ENCODE measurements at regions not wholly inside any gene's neighbourhood (a gene's known extent, or its start where the extent isn't known, plus 50 kb on each side); places are given as distances from the start of the nearest gene placed in this dataset.

GRCh38 chr11:98110030-98110429 is 910.7 kb upstream of the CNTN5 start:
- H2BK120ac ChIP-seq (ENCODE audit: low read depth, low read length, poor library complexity, severe bottlenecking) = no peak overlapping the region
- H2AK5ac ChIP-seq (ENCODE audit: insufficient read length, low read length) = no peak overlapping the region
- no peak overlapping the region for H3T11ph ChIP-seq (ENCODE audit: low read length)
- H3K23me2 ChIP-seq (ENCODE audit: insufficient read length, low read depth, low read length, poor library complexity, severe bottlenecking) = no peaks in the 10 kb centered on the region
- H3K27me3 Mint-ChIP-seq (ENCODE audit: low read depth) = no peaks in the 10 kb centered on the region
- no peak overlapping the region for H2BK15ac ChIP-seq (ENCODE audit: low read depth, low read length)
- no peak for TF ChIP-seq CTCF (conservative IDR thresholded peaks at IDR 0.05)
- no peaks in the 10 kb centered on the region for H4K20me1 ChIP-seq (ENCODE audit: control insufficient read depth, insufficient read depth, insufficient read length)
- no peak overlapping the region for H4K91ac ChIP-seq (ENCODE audit: insufficient read length, low read depth, low read length)
- no CpG with 5 or more reads among the region's 5 CpGs for WGBS (ENCODE audit: extremely low coverage, insufficient read length, low lambda C conversion rate)
- H3K4me1 ChIP-seq (ENCODE audit: insufficient read depth, low read length) = no peaks in the 10 kb centered on the region
- H3K4ac ChIP-seq (ENCODE audit: low read depth, low read length) = no peak overlapping the region
- H3K79me2 ChIP-seq (ENCODE audit: insufficient read depth, low read length) = no peaks in the 10 kb centered on the region
- H3K4me3 Mint-ChIP-seq = no peak overlapping the region
- no peak overlapping the region for H3K27ac ChIP-seq (ENCODE audit: insufficient read length, low read depth, low read length)
- H3K4me2 ChIP-seq (ENCODE audit: insufficient read depth, insufficient read length, low read length) = no peak overlapping the region
- H3K9me3 ChIP-seq (ENCODE audit: control insufficient read depth, low read depth, low read length) = no peaks in the 10 kb centered on the region
- no peak overlapping the region for H2BK20ac ChIP-seq (ENCODE audit: low read depth, low read length, poor library complexity, severe bottlenecking)
- H3K36me3 Mint-ChIP-seq (ENCODE audit: insufficient read depth in 1 of 3, low read depth in 3 of 3) = no peaks in the 10 kb centered on the region; a peak in 1 of 7 replicates
- H3K27me3 ChIP-seq (ENCODE audit: insufficient read depth, low read length) = no peaks in the 10 kb centered on the region
- H2BK12ac ChIP-seq (ENCODE audit: insufficient read length, low read depth, low read length) = no peak overlapping the region
- no peak for DNase-seq
- H3K18ac ChIP-seq (ENCODE audit: insufficient read length, low read depth, low read length) = no peak overlapping the region
- no peak overlapping the region for H4K5ac ChIP-seq (ENCODE audit: insufficient read length, low read depth, low read length)
- no peak overlapping the region for H3K27ac Mint-ChIP-seq
- peaks cover 6 to 7% of the 10 kb centered on the region in 2 experiments for H3K4me1 Mint-ChIP-seq
- H3K79me1 ChIP-seq (ENCODE audit: insufficient read depth, low read depth, low read length, poor library complexity, severe bottlenecking) = no peaks in the 10 kb centered on the region
- H3K23ac ChIP-seq (ENCODE audit: insufficient read length, low read depth, low read length) = no peak overlapping the region
- no peak overlapping the region for H4K8ac ChIP-seq (replicated peaks; ENCODE audit: insufficient read length, low read depth, low read length)
- no peak overlapping the region for H3K14ac ChIP-seq (ENCODE audit: insufficient read depth, low read length)
- no peak overlapping the region for H2BK5ac ChIP-seq (ENCODE audit: insufficient read length, low read length)
- no peak overlapping the region for H3K56ac ChIP-seq (ENCODE audit: insufficient read length, low read depth, low read length)
- H3K9me3 Mint-ChIP-seq = no peaks in the 10 kb centered on the region
- no peak overlapping the region for H3K9ac ChIP-seq (ENCODE audit: extremely low read depth, insufficient read length, low read length)
- H2AFZ ChIP-seq (ENCODE audit: low read length) = no peak overlapping the region
